Uterus (tissue), 2 donors: ENCODE measurements at regions not wholly inside any gene's neighbourhood (a gene's known extent, or its start where the extent isn't known, plus 50 kb on each side); places are given as distances from the start of the nearest gene placed in this dataset.
"Not testable (repeated sequence)": the region's sequence is repeated elsewhere in the genome, so short reads cannot be mapped to it uniquely, and the experiment has no call there.

Source experiments
- POLR2A ChIP-seq, 2 donors: fragments of 450-650 bp; IDR thresholded peaks; one replicate each; pipeline ENCODE4 v1.6.1; 2016; ENCODE audit warnings: antibody characterized with exemption in 2 of 2, mild to moderate bottlenecking in 1 of 2, moderate library complexity in 1 of 2
- TF ChIP-seq, protein P1 (sequence below), 4 experiments: fragments of 200-600 bp in 2 of 4; fragments of 450-650 bp in 2 of 4; sonication (generic) in 2 of 4; IDR thresholded peaks; one replicate each; pipeline ENCODE4 v1.5.1; 2016 to 2019; ENCODE audit warnings: antibody characterized with exemption in 4 of 4, mild to moderate bottlenecking in 2 of 4, moderate library complexity in 1 of 4

DNA sequence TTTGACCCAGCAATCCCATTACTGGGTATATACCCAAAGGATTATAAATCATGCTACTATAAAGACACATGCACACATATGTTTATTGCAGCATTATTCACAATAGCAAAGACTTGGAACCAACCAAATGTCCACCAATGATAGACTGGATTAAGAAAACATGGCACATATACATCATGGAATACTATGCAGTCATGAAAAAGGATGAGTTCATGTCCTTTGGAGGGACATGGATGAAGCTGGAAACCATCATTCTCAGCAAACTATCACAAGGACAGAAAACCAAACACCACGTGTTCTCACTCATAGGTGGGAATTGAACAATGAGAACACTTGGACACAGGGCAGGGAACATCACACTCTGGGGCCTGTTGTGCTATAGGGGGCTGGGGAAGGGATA lies 326.9 kb downstream of the INSIG2 start:
- TF ChIP-seq, protein P1, sequence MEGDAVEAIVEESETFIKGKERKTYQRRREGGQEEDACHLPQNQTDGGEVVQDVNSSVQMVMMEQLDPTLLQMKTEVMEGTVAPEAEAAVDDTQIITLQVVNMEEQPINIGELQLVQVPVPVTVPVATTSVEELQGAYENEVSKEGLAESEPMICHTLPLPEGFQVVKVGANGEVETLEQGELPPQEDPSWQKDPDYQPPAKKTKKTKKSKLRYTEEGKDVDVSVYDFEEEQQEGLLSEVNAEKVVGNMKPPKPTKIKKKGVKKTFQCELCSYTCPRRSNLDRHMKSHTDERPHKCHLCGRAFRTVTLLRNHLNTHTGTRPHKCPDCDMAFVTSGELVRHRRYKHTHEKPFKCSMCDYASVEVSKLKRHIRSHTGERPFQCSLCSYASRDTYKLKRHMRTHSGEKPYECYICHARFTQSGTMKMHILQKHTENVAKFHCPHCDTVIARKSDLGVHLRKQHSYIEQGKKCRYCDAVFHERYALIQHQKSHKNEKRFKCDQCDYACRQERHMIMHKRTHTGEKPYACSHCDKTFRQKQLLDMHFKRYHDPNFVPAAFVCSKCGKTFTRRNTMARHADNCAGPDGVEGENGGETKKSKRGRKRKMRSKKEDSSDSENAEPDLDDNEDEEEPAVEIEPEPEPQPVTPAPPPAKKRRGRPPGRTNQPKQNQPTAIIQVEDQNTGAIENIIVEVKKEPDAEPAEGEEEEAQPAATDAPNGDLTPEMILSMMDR (IDR thresholded peaks at IDR 0.05) = not testable (repeated sequence)
- TF ChIP-seq POLR2A (IDR thresholded peaks at IDR 0.05) = not testable (repeated sequence)
